AG04449 (cell line): ENCODE measurements at regions not wholly inside any gene's neighbourhood (a gene's known extent, or its start where the extent isn't known, plus 50 kb on each side); places are given as distances from the start of the nearest gene placed in this dataset.

Source experiments
- CTCF ChIA-PET: fragments of 350-600 bp; formaldehyde crosslinking; extraction: SDS; loops from one replicate; lab custom pipeline; 2021; ENCODE audit warnings: antibody characterized with exemption; lab: Yijun Ruan, JAX
- POLR2A ChIA-PET: fragments of 400-600, 350-600 bp; formaldehyde crosslinking; extraction: SDS; loops from one replicate; lab custom pipeline; 2020; ENCODE audit warnings: antibody characterized with exemption, inconsistent platforms; lab: Yijun Ruan, JAX
- DNase-seq: peaks from one replicate; pipeline ENCODE4 v3.0.0-alpha.2; 2010; ENCODE audit warnings: low read depth, low spot score
- H3K4me3 ChIP-seq: 2 replicates; pipeline ENCODE4 v1.5.1; 2011; ENCODE audit warnings: low read depth, mild to moderate bottlenecking, control low read depth, low read length
- CTCF ChIP-seq: IDR thresholded peaks from one replicate; pipeline ENCODE4 v1.5.1; 2011; ENCODE audit warnings: mild to moderate bottlenecking, moderate library complexity, low read length, control low read depth, inconsistent platforms; ENCODE audit not compliant: insufficient read depth; ENCODE audit errors: missing control alignments

GRCh38 chr4:160372390-160372789 is 1269.5 kb downstream of the RAPGEF2 start:
- POLR2A ChIA-PET: no interaction called here
- no peak overlapping the region for H3K4me3 ChIP-seq
- DNase-seq: no peak
- TF ChIP-seq CTCF: no peak
- CTCF ChIA-PET: no interaction called here

GRCh38 chr4:160373911-160374310 is 1271.0 kb downstream of the RAPGEF2 start:
- POLR2A ChIA-PET: no interaction called here
- CTCF ChIA-PET: no interaction called here
- DNase-seq: no peak
- H3K4me3 ChIP-seq: no peak overlapping the region
- no peak for TF ChIP-seq CTCF

- H3K4me3 ChIP-seq: no peak overlapping the region
- no peak for TF ChIP-seq CTCF
- ChIA-PET POLR2A (no interaction called here), CTCF (no interaction called here)
- DNase-seq: no peak
These were observed 1273.0 kb downstream of the RAPGEF2 start for GRCh38 chr4:160375772-160376452.

GRCh38 chr4:160386846-160387245 is 1284.0 kb downstream of the RAPGEF2 start:
- DNase-seq: no peak
- ChIA-PET CTCF (no interaction called here), POLR2A (no interaction called here)
- H3K4me3 ChIP-seq: no peak overlapping the region
- TF ChIP-seq CTCF: no peak

- ChIA-PET POLR2A (no interaction called here), CTCF (no interaction called here)
- no peak overlapping the region for H3K4me3 ChIP-seq
- TF ChIP-seq CTCF: no peak
- no peak for DNase-seq
These were observed 1296.9 kb downstream of the RAPGEF2 start for GRCh38 chr4:160399826-160400225.

GRCh38 chr4:160403081-160403480 is 1300.2 kb downstream of the RAPGEF2 start:
- no peak for DNase-seq
- CTCF ChIA-PET: no interaction called here

More at GRCh38 chr4:160403081-160403480, 1300.2 kb downstream of the RAPGEF2 start:
- TF ChIP-seq CTCF: no peak
- POLR2A ChIA-PET: no interaction called here
- H3K4me3 ChIP-seq: no peak overlapping the region
